Activated CD8-positive, alpha-beta memory T cell treated with anti-CD3 and anti-CD28 coated beads, Interleukin-2, amount 50 U/mL, for 1 hour (primary cell): ENCODE measurements at regions not wholly inside any gene's neighbourhood (a gene's known extent, or its start where the extent isn't known, plus 50 kb on each side); places are given as distances from the start of the nearest gene placed in this dataset.
"Not testable (repeated sequence)": the region's sequence is repeated elsewhere in the genome, so short reads cannot be mapped to it uniquely, and the experiment has no call there.

ENCODE experiments used
- DNase-seq: peaks from one replicate; pipeline ENCODE4 v3.0.0-alpha.2; 2020; ENCODE audit errors: extremely low read depth

GRCh38 chr22:22193923-22194322 is 50.7 kb upstream of the VPREB1 start:
- no peak for DNase-seq

DNA sequence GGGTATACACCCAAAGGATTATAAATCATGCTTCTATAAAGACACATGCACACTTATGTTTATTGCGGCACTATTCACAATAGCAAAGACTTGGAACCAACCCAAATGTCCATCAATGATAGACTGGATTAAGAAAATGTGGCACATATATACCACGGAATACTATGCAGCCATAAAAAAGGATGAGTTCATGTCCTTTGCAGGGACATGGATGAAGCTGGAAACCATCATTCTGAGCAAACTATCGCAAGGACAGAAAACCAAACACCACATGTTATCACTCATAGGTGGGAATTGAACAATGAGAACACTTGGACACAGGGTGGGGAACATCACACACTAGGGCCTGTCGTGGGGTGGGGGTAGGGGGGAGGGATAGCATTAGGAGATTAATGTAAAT is 51.1 kb upstream of the VPREB1 start:
- DNase-seq, result not testable (repeated sequence)

- not testable (repeated sequence) for DNase-seq
These were observed 51.6 kb upstream of the VPREB1 start for GRCh38 chr22:22193006-22193405.

DNA sequence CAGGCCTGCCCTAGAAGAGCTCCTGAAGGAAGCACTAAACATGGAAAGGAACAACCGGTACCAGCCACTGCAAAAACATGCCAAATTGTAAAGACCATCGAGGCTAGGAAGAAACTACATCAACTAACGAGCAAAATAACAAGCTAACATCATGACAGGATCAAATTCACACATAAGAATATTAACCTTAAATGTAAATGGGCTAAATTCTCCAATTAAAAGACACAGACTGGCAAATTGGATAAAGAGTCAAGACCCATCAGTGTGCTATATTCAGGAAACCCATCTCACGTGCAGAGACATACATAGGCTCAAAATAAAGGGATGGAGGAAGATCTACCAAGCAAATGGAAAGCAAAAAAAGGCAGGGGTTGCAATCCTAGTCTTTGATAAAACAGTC is 54.8 kb upstream of the VPREB1 start:
- not testable (repeated sequence) for DNase-seq

DNA sequence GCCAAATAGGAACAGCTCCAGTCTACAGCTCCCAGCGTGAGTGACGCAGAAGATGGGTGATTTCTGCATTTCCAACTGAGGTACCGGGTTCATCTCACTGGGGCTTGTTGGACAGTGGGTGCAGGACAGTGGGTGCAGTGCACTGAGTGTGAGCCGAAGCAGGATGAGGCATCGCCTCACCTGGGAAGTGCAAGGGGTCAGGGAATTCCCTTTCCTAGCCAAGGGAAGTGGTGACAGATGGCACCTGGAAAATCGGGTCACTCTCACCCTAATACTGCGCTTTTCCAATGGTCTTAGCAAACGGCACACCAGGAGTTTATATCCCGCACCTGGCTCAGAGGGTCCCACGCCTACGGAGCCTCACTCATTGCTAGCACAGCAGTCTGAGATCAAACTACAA is 56.7 kb upstream of the VPREB1 start:
- not testable (repeated sequence) for DNase-seq

DNA sequence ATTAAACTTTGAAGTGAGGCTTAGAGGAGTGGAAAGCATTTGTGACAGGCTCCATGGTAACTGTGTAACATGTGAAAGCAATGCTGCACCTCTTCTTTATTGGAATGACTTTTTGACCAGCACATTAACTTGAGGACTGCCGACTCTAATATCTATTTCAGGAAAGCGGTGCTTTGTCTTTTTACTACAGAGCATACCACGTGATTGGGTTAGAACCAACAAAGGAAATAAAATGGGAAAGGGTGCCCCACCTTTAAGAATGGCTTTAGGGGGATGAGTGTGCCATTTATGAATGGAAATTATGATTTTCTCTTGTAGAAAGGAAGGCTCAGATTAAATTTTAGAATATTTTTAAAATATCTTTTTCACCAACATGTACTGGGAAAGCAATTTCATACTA is 57.3 kb upstream of the VPREB1 start:
- no peak for DNase-seq

GRCh38 chr22:22185844-22186499 is 58.6 kb upstream of the VPREB1 start:
- DNase-seq, result no peak

- no peak for DNase-seq
These were observed 59.4 kb upstream of the VPREB1 start for GRCh38 chr22:22185217-22185616.

DNA sequence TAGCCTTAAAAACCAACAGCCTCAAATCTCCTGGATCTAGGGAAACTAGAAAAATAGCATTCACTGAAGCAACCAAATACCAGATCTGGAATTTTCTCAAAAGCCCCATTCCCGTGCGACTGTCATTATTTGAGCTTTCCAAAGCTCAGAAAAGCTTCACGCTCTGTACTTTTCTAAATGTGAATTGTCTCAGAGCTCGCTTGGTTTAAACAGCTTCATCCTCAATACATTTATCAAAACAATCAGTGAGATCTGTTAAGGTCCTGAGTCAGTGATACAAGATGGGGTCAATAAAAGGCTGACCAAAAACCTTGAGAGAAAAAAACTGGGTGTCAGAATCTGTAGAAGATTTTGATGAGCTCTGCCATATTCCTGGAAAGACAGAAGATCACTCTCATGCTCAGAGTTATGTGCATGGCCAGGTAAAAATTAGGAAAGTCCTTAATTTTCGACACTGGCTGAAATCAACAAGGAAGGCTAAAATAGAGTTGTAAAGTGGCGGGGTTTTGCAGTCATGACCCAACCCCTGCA is 60.2 kb upstream of the VPREB1 start:
- no peak for DNase-seq

DNA sequence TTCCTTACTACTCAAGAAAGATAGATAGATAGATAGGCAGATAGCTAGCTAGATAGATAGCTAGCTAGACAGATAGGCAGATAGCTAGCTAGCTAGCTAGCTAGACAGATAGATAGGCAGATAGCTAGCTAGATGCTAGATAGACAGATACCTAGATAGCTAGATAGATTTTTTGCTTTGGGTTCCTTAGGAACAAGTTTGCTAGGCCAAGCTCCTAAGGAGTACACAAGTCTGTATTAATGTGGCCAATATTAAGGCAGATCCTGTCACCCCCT is 61.7 kb upstream of the VPREB1 start:
- DNase-seq, result no peak

DNA sequence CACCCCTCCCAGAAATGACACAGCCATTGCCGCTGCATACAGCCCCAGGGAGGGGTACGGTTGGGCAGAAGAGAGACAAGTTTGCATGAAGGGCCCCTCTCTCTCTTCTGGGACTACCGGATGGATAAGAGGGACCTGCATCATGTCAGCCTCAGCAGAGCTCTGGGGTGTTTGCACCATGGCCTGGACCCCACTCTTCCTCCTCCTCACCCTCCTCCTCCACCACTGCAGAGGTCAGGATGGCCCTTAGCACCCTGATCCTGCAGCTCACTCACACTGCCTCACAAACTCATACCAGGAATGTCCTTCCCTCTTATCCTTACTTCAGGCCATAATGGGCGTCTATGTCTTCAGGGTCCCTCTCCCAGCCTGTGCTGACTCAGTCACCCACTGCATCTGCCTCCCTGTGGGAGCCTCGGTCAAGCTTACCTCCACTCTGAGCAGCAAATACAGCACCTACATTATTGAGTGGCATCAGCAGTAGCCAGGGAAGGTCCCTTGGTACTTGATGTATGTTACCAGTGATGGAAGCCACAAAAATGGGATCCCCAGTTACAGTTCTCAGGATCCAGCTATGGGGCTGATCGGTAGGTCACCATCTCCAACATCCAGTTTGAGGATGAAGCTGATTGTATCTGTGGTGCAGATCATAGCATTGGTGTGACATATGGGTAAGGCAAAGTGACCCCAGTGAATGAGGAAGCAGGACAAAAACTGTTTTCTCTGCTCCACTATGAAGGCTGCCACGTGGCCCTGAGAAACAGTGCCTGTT is 62.2 kb upstream of the VPREB1 start:
- no peak for DNase-seq

DNA sequence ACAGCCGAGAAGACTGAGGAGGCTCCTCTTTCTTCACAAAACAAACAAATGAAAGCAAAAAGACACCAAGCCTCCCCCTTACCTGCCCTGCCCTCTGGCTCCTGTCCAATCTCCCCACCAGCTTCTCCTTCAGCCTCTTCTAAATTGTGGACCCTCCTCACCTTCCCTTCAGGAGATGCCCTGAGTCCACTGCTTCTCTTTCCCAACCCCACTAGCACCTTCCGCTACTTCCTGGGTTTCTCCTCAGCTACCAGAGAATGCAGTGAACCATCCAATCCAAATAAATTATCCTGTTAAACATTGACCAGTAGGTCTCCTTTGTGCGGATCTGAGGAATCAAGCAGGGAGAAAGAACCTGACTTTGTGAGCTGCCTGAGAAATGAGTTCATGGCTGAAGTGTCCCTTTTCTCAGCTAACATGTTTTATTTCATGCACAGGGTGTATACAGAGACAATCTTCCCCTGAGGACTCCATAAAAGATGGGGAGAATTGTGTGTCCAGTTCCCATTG is 63.2 kb upstream of the VPREB1 start:
- DNase-seq, result no peak

DNA sequence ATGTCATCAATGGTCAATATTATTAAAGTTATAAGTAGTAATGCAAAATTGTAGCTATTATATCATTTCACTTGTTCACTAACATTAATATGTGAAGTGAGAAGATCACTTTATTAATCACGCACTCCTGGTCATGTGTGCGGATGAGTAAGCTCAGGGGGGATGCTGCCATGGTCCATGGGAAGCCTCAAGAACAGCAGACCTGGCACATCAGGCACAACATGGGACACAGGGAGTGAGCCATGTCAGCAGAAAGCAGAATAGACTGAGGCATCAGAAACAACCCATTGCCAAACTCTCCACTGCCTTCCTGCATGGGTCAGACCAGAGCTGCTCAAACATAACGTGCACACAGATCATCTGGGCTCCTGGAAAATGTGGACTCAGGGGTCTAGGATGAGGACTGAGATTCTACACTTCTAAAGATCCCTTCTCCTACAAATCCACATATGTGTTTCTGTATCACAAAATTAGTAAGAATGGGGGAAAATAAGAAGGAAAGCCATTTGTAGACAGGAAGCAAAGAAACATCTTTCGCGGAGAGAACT is 63.8 kb upstream of the VPREB1 start:
- DNase-seq, result no peak

- DNase-seq, result no peak
These were observed 64.7 kb upstream of the VPREB1 start for GRCh38 chr22:22179858-22180257.

DNA sequence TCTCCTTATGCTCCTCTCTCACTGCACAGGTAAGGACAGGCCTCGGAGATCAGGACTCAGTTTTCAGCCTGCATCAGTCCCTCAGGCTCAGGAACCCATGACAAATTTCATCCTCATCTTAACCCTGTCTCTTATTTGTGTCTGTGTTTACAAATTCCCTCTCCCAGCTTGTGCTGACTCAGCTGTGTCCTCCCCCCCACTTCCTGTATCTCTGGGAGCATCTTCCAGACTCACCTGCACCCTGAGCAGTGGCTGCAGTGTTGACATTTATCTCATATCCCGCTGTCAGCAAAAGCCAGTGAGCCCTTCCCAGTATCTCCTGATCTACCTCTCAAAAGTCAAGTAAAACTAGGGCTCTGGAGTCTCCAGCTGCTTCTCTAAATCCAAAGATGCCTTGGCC is 65.6 kb upstream of the VPREB1 start:
- DNase-seq, result no peak

DNA sequence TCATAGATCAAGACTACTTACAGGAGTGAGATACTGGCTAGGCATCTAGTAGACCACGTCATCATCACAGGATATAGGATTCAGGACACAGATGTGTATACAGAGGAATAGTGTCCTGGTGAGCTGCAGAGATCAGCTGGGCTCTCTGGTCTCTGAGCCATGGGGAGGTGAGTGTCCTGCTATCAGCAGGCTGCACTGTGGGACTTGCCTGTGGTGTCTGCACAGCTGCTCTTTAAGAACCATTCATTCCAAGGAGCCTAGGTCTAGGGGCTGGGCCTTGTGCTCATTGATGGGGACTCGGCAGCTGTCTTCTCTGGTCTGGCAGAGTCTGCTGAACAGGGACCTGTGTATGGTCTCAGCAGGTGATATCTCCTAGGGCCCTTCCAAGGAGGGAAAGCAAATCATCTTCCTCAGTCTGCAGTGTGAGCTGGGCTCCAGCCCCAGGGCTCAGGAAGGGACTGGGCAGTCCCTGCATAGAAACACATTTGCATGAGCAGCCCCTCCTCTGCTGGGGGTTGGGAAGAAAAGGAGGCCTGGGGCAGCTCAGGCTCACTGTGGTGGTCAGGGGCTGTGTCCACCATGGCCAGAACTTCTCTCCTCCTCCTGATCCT is 66.1 kb upstream of the VPREB1 start:
- DNase-seq, result no peak

GRCh38 chr22:22176929-22177616 is 67.5 kb upstream of the VPREB1 start:
- no peak for DNase-seq

DNA sequence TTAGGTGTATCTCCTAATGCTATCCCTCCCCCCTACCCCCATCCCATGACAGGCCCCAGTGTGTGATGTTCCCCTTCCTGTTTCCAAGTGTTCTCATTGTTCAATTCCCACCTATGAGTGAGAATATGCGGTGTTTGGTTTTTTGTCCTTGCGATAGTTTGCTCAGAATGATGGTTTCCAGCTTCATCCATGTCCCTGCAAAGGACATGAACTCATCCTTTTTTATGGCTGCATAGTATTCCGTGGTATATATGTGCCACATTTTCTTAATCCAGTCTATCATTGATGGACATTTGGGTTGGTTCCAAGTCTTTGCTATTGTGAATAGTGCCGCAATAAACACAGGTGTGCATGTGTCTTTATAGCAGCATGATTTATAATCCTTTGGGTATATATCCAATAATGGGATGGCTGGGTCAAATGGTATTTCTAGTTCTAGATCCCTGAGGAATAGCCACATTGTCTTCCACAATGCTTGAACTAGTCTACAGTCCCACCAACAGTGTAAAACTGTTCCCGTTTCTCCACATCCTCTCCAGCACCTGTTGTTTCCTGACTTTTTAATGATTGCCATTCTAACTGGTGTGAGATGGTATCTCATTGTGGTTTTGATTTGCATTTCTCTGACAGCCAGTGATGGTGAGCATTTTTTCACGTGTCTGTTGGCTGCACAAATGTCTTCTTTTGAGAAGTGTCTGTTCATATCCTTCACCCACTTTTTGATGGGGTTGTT is 71.5 kb upstream of the VPREB1 start:
- DNase-seq, result not testable (repeated sequence)

DNA sequence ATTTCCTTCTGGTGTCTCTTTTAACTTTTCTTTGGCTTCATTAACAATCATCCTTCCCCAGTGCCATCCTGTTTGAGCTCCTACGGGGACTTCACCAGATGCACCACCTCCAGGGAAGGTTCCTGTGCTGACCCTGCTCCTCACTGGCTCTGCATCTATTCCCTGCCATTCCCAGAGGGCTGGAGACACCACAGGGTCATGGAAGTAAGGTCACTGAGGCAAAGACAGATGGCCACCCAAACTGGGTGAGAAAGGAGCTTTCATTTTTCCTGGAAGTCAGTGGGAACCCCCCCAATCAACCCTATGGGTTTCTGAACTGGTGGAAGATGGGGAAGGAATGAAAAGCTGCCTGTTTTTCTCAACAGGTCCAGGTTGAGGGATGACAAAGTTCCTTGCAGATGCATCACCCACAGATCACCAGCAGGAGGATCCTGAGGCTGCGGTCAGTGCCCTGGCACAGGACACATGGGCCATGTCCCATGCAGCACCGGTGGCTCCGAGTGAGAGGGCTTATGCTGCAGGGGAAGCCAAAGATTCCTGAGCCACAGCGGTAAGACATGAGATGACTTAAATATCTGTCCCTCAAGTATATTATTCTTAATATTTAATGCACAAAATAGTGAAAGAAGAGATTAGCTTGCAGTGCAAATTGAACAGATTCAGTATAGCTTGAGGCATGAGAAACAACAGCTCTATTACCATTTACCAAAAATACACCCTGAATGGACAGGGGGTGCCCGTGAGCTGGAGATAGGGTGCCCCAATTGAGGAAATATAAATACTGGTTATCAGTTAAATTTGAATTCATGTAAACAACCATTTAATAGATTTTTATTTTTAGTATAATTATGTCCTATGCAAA is 73.0 kb upstream of the VPREB1 start:
- DNase-seq, result no peak

DNA sequence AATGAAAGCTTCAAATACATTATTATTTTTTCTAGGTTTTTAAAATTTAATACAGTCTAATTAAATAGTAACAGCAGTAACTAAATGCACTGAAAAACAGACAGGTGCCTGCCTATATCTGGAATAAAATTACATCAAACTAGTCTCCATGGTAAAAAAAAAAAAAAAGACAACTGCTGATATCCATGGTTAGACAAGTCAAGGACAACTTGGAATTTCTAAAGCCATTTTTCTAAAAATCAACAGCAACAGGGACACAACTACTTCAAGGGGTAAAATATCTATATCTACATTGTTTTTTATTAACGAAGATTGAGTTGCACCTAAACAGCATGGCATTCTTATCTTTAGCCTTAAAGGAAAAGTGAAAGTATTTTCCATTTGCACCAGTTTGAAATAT is 74.7 kb upstream of the VPREB1 start:
- no peak for DNase-seq
